ENCODE measurements at regions not wholly inside any gene's neighbourhood (a gene's known extent, or its start where the extent isn't known, plus 50 kb on each side); places are given as distances from the start of the nearest gene placed in this dataset.

GRCh38 chr5:110031402-110032140 is 341.8 kb downstream of the MAN2A1 start:
- DNase-seq (ENCODE audit: low spot score), result no peak

- DNase-seq (ENCODE audit: low spot score), result no peak
Measured at GRCh38 chr5:110032376-110032775, 342.6 kb downstream of the MAN2A1 start.

- no peak for DNase-seq (ENCODE audit: low spot score)
Measured at GRCh38 chr5:110034056-110034600, 344.4 kb downstream of the MAN2A1 start.

GRCh38 chr5:110038297-110038997 is 348.7 kb downstream of the MAN2A1 start:
- no peak for DNase-seq (ENCODE audit: low spot score)

- DNase-seq (ENCODE audit: low spot score), result no peak
Measured at GRCh38 chr5:110040178-110040577, 350.5 kb downstream of the MAN2A1 start.

- no peak for DNase-seq (ENCODE audit: low spot score)
Measured at GRCh38 chr5:110043025-110043424, 353.3 kb downstream of the MAN2A1 start.

GRCh38 chr5:110045158-110045557 is 355.4 kb downstream of the MAN2A1 start:
- no peak for DNase-seq (ENCODE audit: low spot score)

- no peak for DNase-seq (ENCODE audit: low spot score)
Measured at GRCh38 chr5:110048491-110048890, 358.8 kb downstream of the MAN2A1 start.

GRCh38 chr5:110049816-110050215 is 360.1 kb downstream of the MAN2A1 start:
- no peak for DNase-seq (ENCODE audit: low spot score)

GRCh38 chr5:110050640-110051345 is 361.1 kb downstream of the MAN2A1 start:
- DNase-seq (ENCODE audit: low spot score), result no peak

GRCh38 chr5:110053205-110053604 is 363.5 kb downstream of the MAN2A1 start:
- no peak for DNase-seq (ENCODE audit: low spot score)

GRCh38 chr5:110053824-110054223 is 364.1 kb downstream of the MAN2A1 start:
- no peak for DNase-seq (ENCODE audit: low spot score)

- DNase-seq (ENCODE audit: low spot score), result no peak
Measured at GRCh38 chr5:110054240-110054639, 364.5 kb downstream of the MAN2A1 start.

- no peak for DNase-seq (ENCODE audit: low spot score)
Measured at GRCh38 chr5:110055302-110055701, 365.6 kb downstream of the MAN2A1 start.

GRCh38 chr5:110056580-110057114 is 366.9 kb downstream of the MAN2A1 start:
- no peak for DNase-seq (ENCODE audit: low spot score)

GRCh38 chr5:110058175-110058574 is 368.4 kb downstream of the MAN2A1 start:
- DNase-seq (ENCODE audit: low spot score), result no peak

- no peak for DNase-seq (ENCODE audit: low spot score)
Measured at GRCh38 chr5:110062246-110062645, 372.5 kb downstream of the MAN2A1 start.

GRCh38 chr5:110063640-110064602 is 374.2 kb downstream of the MAN2A1 start:
- DNase-seq (ENCODE audit: low spot score), result no peak

- no peak for DNase-seq (ENCODE audit: low spot score)
Measured at GRCh38 chr5:110064603-110065268, 375.0 kb downstream of the MAN2A1 start.

- DNase-seq (ENCODE audit: low spot score), result no peak
Measured at GRCh38 chr5:110070836-110071235, 381.1 kb downstream of the MAN2A1 start.

GRCh38 chr5:110072651-110073050 is 382.9 kb downstream of the MAN2A1 start:
- no peak for DNase-seq (ENCODE audit: low spot score)
